ENCODE measurements at regions not wholly inside any gene's neighbourhood (a gene's known extent, or its start where the extent isn't known, plus 50 kb on each side); places are given as distances from the start of the nearest gene placed in this dataset.

DNA sequence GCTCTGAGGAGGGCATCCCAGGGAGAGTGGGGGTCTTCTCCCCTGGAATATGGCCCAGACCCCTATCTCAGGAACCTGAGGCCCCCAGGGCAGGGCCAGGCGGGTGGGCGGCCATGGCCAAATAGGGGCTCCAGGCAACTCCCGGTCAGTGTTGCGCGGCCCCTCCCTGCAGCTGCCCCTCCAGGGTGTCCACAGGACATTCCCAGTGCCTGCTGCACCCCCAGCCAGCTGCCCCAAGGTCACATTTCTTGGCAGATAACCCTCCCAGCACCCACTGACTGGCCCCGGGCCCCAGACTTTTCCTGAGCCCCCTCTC, 53.6 kb upstream of the EGFL7 start:
- no peak for TF ChIP-seq POLR2A (IDR thresholded peaks at IDR 0.05)
- TF ChIP-seq, protein P1, sequence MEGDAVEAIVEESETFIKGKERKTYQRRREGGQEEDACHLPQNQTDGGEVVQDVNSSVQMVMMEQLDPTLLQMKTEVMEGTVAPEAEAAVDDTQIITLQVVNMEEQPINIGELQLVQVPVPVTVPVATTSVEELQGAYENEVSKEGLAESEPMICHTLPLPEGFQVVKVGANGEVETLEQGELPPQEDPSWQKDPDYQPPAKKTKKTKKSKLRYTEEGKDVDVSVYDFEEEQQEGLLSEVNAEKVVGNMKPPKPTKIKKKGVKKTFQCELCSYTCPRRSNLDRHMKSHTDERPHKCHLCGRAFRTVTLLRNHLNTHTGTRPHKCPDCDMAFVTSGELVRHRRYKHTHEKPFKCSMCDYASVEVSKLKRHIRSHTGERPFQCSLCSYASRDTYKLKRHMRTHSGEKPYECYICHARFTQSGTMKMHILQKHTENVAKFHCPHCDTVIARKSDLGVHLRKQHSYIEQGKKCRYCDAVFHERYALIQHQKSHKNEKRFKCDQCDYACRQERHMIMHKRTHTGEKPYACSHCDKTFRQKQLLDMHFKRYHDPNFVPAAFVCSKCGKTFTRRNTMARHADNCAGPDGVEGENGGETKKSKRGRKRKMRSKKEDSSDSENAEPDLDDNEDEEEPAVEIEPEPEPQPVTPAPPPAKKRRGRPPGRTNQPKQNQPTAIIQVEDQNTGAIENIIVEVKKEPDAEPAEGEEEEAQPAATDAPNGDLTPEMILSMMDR (IDR thresholded peaks at IDR 0.05): no peak

Data from body of pancreas (tissue), 4 donors.